Gastrocnemius medialis (tissue), 4 donors: ENCODE measurements at regions not wholly inside any gene's neighbourhood (a gene's known extent, or its start where the extent isn't known, plus 50 kb on each side); places are given as distances from the start of the nearest gene placed in this dataset.
"Not testable (repeated sequence)": the region's sequence is repeated elsewhere in the genome, so short reads cannot be mapped to it uniquely, and the experiment has no call there.

Experiments
- CTCF ChIP-seq, 5 experiments: fragments of 450-650 bp in 3 of 5; fragments of 200-600 bp in 2 of 5; sonication (generic) in 2 of 5; IDR thresholded peaks in 4 of 5; conservative IDR thresholded peaks in 1 of 5; 1 replicate in 4 of 5; 2 replicates in 1 of 5; pipeline ENCODE4 v1.5.1; 2016 to 2019; ENCODE audit warnings: antibody characterized with exemption in 5 of 5, mild to moderate bottlenecking in 3 of 5, moderate library complexity in 3 of 5
- POLR2A ChIP-seq, 2 donors: fragments of 450-650 bp; IDR thresholded peaks; one replicate each; pipeline ENCODE4 v1.6.1; 2017; ENCODE audit warnings: antibody characterized with exemption in 2 of 2, mild to moderate bottlenecking in 2 of 2, moderate library complexity in 2 of 2

GRCh38 chr4:167877826-167878225 lies 214.5 kb upstream of the ANXA10 start:
- TF ChIP-seq POLR2A (IDR thresholded peaks at IDR 0.05); CTCF (IDR thresholded peaks at IDR 0.05 in 4 of 5, conservative IDR thresholded peaks at IDR 0.05 in 1 of 5): not testable (repeated sequence)
